GM12872 (cell line): ENCODE measurements at regions not wholly inside any gene's neighbourhood (a gene's known extent, or its start where the extent isn't known, plus 50 kb on each side); places are given as distances from the start of the nearest gene placed in this dataset.

Experiments used
- CTCF ChIP-seq: IDR thresholded peaks from 3 replicates; pipeline ENCODE4 v1.5.1; 2011; ENCODE audit warnings: low read depth, mild to moderate bottlenecking, low read length, moderate library complexity; ENCODE audit not compliant: insufficient read depth

- no peak for TF ChIP-seq CTCF
Measured at GRCh38 chr1:57725318-57725717, 301.5 kb upstream of the DAB1 start.

GRCh38 chr1:57724535-57724934, 300.7 kb upstream of the DAB1 start:
- no peak for TF ChIP-seq CTCF

GRCh38 chr1:57722285-57722978, 298.6 kb upstream of the DAB1 start:
- no peak for TF ChIP-seq CTCF

- TF ChIP-seq CTCF: no peak
Measured at GRCh38 chr1:57721001-57721400, 297.1 kb upstream of the DAB1 start.

- TF ChIP-seq CTCF: no peak
Measured at GRCh38 chr1:57719274-57719673, 295.4 kb upstream of the DAB1 start.

GRCh38 chr1:57713501-57713900, 289.6 kb upstream of the DAB1 start:
- TF ChIP-seq CTCF: no peak

- TF ChIP-seq CTCF: no peak
Measured at GRCh38 chr1:57712846-57713245, 289.0 kb upstream of the DAB1 start.
